ENCODE measurements at regions not wholly inside any gene's neighbourhood (a gene's known extent, or its start where the extent isn't known, plus 50 kb on each side); places are given as distances from the start of the nearest gene placed in this dataset.
"Not testable (repeated sequence)": the region's sequence is repeated elsewhere in the genome, so short reads cannot be mapped to it uniquely, and the experiment has no call there.

DNA sequence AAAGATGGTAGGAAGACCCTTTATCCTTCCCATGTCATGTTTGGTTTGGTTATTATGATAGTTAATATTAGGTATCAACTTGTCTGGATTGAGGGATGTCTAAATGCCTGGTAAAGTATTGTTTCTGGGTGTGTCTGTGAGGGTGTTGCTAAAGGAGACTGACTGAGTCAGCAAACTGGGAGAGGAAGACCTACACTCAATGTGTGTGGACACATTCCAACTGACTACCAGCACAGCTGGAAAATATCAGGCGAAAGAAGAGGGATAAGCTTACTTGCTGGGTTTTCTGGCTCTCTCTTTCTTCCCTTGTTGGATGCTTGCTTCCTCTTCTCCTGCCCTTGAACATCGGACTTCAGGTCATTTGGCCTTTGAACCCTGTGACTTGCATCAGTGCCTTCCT, 1227.6 kb upstream of the EPHA6 start:
- no peak for DNase-seq

DNA sequence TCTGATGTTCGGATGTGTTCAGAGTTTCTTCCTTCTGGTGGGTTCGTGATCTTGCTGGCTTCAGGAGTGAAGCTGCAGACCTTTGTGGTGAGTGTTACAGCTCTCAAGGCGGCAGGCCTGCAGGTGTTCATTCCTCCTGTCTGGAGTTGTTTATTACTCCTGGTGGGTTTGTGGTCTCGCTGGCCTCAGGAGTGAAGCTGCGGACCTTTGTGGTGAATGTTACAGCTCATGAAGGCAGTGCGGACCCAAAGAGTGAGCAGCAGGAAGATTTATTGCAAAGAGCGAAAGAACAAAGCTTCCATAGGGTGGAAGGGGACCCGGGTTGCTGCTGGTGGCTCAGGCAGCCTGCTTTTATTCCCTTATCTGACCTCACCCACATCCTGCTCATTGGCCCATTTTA, 1226.8 kb upstream of the EPHA6 start:
- not testable (repeated sequence) for DNase-seq

DNA sequence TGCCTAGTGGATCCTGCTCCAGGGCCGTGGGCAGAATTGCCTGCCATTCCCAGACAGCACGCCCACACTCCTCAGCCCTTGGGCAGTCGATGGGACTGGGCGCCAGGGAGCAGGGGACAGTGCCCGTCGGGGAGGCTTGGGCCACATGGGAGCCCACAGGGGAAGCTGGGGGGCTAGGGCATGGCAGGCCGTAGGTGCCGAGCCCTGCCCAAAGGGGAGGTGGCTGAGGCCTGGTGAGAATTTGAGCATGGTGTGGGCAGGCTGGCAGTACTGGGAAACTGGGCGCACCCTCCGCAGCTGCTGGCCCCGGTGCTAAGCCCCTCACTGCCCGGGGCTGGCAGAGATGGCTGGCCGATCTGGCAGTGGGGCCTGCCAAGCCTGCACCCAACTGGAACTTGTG, 1225.9 kb upstream of the EPHA6 start:
- DNase-seq: no peak

DNA sequence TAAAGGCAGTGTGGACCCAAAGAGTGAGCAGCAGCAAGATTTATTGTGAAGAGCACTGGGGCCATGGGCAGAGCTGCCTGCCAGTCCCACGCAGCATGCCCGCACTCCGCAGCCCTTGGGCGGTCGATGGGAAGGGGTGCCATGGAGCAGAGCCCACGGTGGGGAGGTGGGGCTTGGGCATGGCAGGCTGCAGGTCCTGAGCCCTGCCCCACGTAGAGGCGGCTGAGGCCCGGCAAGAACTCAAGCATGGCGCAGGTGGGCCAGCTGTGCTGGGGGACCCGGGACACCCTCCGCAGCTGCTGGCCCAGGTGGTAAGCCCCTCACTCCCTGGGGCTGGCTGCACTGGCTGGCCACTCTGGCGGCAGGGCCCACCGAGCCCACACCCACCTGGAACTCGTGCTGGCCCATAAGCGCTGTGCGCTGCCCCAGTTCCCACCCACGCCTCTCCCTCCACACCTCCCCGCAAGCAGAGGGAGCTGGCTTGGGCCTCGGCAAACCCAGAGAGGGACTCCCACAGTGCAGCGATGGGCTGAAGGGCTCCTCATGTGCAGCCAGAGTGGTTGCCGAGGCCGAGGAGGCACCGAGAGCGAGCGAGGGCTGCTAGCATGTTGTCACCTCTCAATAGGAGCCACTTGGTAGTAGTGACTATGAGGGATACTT, 1218.8 kb upstream of the EPHA6 start:
- no peak for DNase-seq

DNA sequence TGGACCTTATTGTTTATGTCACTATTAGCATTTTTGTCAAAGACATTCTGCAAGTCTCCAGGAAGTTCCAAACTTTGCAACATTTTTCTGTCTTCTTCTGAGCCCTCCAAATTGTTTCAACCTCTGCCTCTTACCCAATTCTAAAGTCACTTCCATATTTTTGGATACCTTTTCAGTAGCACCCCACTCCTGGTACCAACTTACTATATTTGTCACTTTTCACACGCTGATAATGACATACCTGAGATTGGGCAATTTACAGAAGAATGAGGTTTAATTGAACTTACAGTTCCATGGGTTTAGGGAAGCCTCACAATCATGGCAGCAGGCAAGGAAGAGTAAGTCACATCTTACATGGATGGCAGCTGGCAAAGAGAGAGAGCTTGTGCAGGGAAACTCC, 1206.5 kb upstream of the EPHA6 start:
- no peak for DNase-seq

DNA sequence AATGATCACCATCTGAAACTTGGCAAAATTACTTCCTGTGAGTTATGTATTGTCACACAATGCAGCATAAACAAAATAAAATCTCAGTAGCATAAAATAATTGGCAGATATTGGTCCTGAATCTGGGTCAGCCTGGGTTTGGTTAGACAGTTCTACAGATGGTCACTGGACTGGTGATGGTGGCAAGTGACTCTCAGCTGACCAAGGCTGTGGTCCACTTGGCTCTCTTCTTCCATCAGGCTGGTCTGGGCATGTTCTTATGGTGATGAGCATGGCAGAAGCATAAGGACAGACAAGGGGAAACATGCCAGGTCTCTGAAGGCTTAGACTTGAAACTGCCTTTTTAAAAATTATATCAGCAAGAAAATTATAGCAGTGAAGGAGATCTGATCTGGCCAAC, 1205.0 kb upstream of the EPHA6 start:
- DNase-seq: no peak

DNA sequence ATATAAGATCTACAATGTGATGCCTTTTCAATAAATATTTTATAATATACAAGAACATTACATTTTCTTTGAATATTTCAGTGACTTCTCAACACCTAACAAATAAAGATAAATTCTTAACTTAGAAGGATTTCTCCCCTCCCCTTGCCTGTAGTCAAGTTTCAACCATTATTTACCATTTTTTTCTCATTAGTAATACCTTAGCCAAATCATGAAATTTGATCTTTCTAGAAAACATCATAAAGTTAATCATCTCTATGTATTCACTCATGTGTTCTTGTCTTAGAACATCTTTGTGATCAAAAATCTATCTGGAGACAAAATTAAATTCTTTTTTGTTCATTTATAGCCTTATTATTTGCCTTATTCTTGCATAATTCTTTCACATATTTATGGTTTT, 1201.8 kb upstream of the EPHA6 start:
- no peak for DNase-seq

DNA sequence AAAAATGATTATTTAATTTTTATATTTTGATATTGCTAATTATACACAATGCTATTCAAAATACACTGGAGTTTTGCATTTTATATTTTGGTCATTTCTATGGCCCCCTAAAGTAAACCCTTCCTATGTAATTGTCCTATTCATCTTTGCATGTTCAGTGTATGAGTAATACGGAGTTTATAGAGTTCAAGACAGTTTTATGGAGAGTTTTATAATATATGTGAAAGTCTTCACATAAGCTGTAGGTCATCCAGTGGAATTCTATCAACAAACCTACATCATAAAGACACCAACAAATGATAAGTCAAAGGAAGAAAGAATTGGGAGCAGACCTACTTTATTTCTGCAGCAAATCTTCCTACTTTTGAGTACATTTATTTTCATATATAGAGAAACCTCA, 1200.4 kb upstream of the EPHA6 start:
- no peak for DNase-seq

DNA sequence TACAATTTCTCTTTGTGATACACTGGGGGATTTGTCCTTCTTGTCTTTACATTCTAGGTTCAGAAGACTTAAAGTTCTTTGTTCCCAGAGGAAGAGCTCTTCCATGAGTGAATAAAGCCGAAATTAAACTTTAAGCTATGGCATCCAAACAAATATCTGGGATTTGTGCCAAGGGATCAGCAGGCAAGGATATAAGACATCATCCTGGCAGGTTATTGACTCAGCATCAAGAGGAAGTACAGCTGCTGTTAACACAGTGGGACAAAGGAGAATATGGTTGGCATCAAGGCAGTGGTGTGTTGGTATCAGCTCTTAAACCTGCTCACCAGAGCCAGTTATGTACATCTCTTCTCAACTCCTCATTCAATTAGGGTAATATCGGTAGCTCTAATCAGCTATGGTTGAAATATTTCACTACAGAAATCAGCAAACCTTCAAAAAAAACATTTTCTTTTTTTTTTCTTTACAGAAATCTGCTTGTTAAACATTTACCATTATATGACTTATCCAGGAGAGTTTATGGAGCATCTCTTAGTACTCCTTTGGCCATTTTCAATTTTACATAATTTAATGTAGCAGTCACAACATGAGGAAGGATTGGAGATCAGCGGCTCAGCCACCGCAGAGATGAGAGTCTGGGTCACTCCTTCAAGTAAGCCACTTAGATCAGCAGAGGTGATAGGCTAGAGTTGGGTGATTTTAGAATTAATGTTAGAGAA, 1198.6 kb upstream of the EPHA6 start:
- no peak for DNase-seq

DNA sequence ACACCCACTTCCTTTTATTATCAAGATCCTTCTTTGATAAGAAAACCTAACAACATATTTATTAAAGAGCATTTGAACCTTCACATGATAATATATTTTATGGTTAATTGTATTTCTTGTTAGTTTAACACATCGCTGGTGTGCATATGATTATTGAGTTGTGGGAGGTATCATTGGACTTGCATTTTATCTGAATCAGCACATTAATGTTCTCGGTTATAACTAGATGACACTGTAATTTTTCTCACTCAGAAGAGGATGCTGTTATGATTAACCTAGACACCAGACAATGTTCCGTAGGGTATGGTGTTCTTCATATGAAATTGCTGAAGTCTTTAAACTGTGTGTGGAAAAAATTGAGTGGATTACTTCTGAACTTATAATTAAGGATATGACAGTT, 1188.3 kb upstream of the EPHA6 start:
- no peak for DNase-seq

DNA sequence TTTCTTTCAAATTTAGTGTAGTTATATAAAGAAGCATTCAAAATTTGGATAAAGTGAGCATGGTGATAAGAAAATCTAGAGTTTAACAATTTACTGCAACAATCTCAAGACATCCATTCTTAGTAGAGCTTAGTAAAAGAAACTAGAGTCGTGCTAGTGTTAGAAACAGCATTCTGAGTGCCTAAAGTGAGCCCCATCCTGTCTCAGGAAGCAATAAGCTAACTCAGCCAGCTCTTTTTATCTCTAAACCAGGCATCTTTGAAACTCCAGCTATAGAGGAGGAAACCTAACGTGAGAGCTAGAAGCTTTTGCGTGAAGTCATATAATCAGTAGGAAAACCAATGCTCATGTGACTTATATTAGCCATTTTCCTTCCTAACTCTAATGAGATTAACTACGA, 1187.1 kb upstream of the EPHA6 start:
- DNase-seq: no peak

DNA sequence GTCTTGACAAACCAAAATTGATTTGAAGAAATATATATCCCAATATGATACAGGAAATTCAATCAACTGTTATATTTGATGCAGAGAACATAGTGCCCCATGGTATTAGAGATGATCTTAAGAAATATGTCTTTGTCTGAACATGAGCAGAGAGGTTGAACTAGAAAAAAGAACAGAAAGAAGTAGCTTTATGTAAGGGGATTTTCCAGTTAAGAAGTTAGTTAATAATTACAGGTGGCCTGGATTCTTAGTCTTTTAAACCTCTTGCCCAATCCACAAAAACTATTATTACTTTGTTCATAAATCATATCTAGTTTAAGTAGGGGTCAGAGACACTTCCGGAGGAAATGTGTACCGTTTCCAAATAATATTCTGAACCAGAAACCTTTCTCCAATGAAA, 1186.7 kb upstream of the EPHA6 start:
- no peak for DNase-seq

DNA sequence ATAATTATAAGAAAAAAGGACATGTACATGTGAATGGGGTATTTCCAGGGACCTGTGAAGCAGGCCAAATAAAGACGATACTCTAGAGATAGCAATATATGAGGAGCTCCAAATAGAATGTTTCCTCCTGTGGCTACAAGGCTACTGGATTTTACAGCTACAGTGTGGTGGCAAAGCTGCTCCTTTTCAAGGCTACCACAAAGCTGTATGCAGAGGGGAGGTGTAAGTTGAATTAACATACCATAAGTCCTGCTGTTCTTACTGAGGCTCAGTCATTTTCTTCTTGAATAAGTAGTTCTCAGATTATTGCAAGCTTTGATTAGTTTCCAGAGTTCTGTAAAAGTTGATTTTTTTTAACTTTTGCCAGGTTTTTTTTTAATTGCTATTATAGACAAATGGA, 1184.6 kb upstream of the EPHA6 start:
- DNase-seq: no peak

DNA sequence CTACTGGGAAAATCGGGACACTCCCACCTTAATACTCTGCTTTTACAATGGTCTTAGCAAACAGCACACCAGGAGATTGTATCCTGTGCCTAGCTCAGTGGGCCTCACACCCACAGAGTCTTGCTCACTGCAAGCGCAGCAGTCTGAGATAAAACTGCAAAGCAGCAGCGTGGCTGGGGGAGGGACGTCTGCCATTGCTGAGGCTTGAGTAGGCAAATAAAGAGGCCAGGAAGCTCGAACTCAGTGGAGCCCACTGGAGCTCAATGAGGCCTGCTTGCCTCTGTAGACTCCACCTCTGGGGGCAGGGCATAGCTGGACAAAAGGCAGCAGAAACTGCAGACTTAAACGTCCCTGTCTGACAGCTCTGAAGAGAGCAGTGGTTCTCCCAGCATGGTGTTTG, 1169.1 kb upstream of the EPHA6 start:
- DNase-seq: no peak

DNA sequence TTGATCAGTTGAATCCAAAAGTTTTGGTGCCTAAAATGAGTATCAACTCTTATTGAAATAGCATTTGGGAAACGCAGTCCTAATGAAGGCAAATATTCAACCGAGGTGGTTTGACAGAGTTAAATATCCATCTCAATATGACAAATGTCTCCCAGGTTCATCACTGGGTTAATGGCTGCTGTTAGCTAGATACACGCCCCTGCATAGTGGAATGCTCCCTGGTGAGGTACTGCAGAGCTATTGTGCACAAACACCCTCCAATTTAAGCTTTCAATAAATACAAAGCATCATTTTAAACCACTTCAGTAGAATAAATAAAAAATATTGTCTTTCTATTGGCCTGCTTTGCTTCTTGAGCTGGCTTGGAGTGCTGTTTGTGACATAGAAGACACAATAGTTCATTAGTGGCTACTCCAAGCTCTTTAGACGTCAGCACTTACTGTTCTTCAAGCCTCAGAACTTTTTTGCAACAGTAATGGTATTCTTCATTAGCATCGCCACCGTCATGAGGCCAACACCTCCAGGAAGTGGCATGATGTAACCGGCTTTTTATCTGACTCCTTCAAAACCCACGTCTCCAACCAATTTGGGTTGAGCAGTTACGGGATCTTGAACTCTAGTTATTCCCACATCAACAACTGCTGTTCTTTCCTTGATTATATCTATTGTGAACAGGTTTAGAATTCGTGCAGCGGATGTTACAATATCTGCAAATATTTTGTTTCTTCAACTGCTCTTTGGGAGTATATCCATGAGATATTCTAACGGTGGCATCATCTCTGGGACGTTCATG, 1159.6 kb upstream of the EPHA6 start:
- DNase-seq: no peak

DNA sequence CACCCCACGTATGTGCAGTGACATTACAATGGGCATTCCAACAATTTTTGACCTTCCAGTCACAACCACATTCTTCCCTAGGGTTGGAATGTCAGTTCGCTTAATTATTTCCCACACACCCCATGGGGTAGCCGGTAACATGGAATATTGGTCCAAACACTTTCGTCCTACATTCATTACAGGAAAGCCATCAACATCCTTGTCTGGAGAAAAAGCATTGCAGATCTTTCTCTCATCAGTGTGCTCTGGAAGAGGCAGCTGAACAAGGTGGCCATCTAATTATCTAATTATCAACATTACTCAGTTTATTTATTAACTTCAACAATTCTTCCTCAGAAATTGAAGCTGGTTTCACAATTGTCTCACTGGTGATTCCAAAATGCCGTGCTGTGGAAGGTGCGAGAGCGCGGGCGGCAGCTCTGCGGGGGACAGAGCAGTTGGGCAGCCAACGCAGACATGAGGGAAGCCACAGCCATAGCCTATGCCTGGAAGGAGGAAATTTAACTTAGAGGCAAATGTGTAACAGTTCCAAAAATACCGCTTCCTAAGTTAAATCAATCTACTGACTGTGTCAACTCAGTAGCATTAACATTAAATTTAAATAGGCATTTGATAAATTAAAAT, 1158.9 kb upstream of the EPHA6 start:
- DNase-seq: no peak

DNA sequence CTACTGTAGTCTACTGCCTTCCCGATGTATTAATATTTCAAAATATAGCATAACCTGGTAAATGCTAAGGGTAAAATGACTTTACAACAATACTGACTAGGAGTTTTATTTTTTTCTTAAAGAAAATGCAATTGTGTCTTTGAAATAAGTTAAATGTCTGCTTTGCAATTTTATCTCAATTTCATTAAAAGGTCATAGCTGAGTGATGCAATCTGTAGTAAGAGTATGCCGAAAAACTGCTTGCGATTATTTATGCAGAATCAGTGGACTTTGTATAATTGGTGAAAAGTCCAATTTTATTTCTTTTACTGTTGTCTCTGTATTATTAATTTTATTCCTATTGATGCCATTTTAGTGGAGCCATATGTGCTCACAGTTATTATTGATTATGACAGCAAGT, 1143.6 kb upstream of the EPHA6 start:
- no peak for DNase-seq

DNA sequence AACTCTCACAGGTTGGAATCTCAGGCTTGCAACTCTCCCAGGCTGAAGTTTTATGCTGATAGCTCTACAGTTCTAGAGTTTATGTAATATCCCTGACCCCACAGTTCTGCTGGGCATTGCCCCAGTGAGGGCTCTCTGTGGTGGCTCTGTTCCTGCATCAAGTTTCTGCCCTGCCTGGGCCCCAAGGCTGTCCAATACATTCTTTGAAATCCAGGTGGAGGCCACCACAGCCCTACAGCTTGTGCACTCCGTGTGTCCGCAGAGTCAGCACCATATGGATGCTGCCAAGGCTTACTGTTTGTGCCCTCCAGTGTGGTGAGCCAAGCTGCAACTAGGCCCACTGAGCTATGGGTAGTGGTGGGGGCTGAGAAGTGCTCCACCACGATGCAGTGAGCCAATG, 1141.2 kb upstream of the EPHA6 start:
- DNase-seq: no peak

DNA sequence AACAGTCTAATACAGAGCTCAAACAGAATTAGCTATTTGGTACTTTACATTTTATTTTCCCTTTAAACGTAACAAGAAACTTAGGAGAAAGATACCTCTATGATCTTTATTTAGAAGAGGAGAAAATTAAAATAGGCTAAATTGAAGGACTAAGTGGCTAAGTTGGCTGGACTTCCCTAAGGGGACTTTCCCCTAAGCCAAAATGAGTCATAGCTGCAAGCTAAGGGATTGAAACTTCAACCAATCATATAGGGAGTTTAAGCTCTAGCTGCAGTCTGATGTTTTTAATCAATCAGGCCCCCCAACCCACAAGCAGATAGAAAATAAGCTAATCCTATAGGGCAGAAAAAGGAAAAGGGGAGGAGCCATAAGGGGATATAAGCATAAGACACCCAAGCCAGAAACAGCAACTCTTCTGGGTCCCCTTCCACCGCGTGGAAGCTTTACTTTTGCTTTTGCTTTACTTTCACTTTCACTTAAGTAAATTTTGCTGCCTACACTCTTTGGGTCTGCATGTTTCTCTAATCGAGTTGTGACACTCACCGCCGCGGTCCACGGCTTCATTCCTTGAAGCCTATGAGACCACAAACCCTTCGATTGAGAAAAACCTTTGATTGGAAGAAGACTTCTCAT, 1108.5 kb upstream of the EPHA6 start:
- no peak for DNase-seq

DNA sequence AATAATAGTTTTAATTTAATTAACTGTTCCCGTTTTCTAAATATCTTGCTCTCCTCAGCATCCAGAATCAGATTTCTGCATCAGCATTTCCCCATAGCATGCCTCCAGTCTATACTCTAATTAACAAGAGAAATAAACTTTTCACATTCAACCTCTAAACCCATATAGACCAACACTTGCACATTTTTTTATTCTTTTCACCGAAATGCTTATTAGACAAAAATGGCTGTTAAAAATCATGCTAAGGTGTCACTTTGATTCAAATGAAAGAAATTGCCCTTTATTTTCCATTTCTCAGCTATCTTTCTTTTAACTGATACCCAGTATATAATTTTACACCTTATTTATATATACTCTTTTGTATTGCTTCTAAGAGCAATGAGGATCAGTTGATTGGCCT, 1107.1 kb upstream of the EPHA6 start:
- DNase-seq: no peak

DNA sequence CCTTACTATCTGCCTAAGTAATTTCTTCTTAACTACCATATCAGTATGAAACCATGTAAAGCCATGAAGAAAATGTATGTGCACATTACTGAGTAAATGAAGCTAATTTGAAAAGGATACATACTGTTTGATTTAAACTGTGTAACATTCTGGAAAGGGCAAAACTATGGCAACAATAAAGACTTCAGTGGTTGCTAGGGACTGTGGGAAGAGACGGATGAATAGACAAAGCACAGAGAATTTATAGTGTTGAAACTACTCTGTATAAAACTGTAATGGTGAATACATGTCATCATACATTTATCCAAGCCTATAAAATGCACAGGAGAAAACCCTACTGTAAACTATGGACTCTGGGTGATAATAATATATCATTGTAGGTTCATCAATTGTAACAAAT, 1103.7 kb upstream of the EPHA6 start:
- no peak for DNase-seq

DNA sequence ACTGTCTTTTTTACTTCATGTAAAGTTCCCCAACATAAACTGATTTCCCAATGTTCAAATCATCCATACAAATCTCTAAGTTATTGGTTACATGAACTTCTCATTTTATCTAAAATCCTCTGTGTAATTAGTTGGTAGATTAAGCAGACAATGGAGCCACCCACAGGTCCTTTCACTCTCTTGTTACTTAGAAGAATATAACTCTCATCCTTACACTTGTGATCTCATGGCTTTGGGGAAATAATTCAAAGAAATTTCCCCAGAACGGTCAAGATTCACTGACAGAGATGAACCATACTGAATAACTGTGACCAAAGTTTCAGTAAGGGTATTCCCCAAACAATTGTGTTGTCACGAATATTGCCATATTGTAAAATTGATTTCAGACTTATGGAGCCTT, 1102.6 kb upstream of the EPHA6 start:
- DNase-seq: no peak

DNA sequence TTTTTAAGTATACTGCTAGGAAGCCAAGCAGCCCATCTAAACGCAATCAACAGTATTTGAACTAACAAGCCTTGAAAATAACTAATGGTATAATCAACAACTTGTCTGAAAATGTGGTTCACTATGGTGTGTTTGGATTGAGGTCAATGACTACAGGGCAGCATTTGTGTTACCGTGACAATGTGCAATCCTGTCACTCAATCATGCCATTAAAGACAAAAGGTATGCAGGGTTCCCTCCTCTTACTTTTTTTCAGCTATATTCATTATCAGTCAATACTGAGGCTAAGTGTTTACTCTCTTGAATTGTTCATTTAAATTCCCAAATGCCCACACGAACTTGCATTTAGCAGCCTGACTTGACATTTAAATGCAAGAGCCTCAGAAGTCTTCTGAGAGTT, 1099.3 kb upstream of the EPHA6 start:
- no peak for DNase-seq

All from activated CD8-positive, alpha-beta memory T cell treated with anti-CD3 and anti-CD28 coated beads, Interleukin-2, amount 50 U/mL, for 48 hours (primary cell).